ENCODE measurements at regions not wholly inside any gene's neighbourhood (a gene's known extent, or its start where the extent isn't known, plus 50 kb on each side); places are given as distances from the start of the nearest gene placed in this dataset.
A peak's percentile ranks its signal among the peaks of the same experiment; 100 is the strongest.
"Not testable (repeated sequence)": the region's sequence is repeated elsewhere in the genome, so short reads cannot be mapped to it uniquely, and the experiment has no call there.

- not testable (repeated sequence) for DNase-seq
Measured at GRCh38 chr1:70834365-70834764, 213.3 kb downstream of the PTGER3 start.

- peak; percentile 26 for DNase-seq
Measured at GRCh38 chr1:70836456-70836855, 211.2 kb downstream of the PTGER3 start.

GRCh38 chr1:70840260-70840953, 207.2 kb downstream of the PTGER3 start:
- peak; percentile 4 for DNase-seq

- no peak for DNase-seq
Measured at GRCh38 chr1:70842562-70842961, 205.1 kb downstream of the PTGER3 start.

GRCh38 chr1:70843452-70843851, 204.2 kb downstream of the PTGER3 start:
- no peak for DNase-seq

- no peak for DNase-seq
Measured at GRCh38 chr1:70847013-70847412, 200.6 kb downstream of the PTGER3 start.

- no peak for DNase-seq
Measured at GRCh38 chr1:70855203-70855602, 192.4 kb downstream of the PTGER3 start.

- no peak for DNase-seq
Measured at GRCh38 chr1:70856201-70856600, 191.4 kb downstream of the PTGER3 start.

GRCh38 chr1:70863239-70863638, 184.4 kb downstream of the PTGER3 start:
- DNase-seq = no peak

GRCh38 chr1:70864302-70864701, 183.3 kb downstream of the PTGER3 start:
- DNase-seq = no peak

GRCh38 chr1:70866542-70867264, 180.9 kb downstream of the PTGER3 start:
- DNase-seq = no peak

- no peak for DNase-seq
Measured at GRCh38 chr1:70871790-70872189, 175.8 kb downstream of the PTGER3 start.

- no peak for DNase-seq
Measured at GRCh38 chr1:70874063-70874462, 173.6 kb downstream of the PTGER3 start.

- no peak for DNase-seq
Measured at GRCh38 chr1:70874818-70875217, 172.8 kb downstream of the PTGER3 start.

GRCh38 chr1:70877343-70877742, 170.3 kb downstream of the PTGER3 start:
- DNase-seq = no peak

GRCh38 chr1:70887936-70888335, 159.7 kb downstream of the PTGER3 start:
- no peak for DNase-seq

- no peak for DNase-seq
Measured at GRCh38 chr1:70888722-70889121, 158.9 kb downstream of the PTGER3 start.

- no peak for DNase-seq
Measured at GRCh38 chr1:70890408-70890807, 157.2 kb downstream of the PTGER3 start.

- DNase-seq = no peak
Measured at GRCh38 chr1:70891051-70891843, 156.4 kb downstream of the PTGER3 start.

- no peak for DNase-seq
Measured at GRCh38 chr1:70892140-70892539, 155.5 kb downstream of the PTGER3 start.

GRCh38 chr1:70892930-70893329, 154.7 kb downstream of the PTGER3 start:
- no peak for DNase-seq

GRCh38 chr1:70893381-70893780, 154.2 kb downstream of the PTGER3 start:
- no peak for DNase-seq

- DNase-seq = no peak
Measured at GRCh38 chr1:70895531-70895930, 152.1 kb downstream of the PTGER3 start.

GRCh38 chr1:70896224-70896623, 151.4 kb downstream of the PTGER3 start:
- DNase-seq = no peak

All from NCI-H1105 treated with DMSO at 0.1 percent for 48 hours (cell line).